ENCODE measurements at regions not wholly inside any gene's neighbourhood (a gene's known extent, or its start where the extent isn't known, plus 50 kb on each side); places are given as distances from the start of the nearest gene placed in this dataset.
A peak's percentile ranks its signal among the peaks of the same experiment; 100 is the strongest.

GRCh38 chr10:32160864-32161263 is 104.6 kb upstream of the KIF5B start:
- Histone ChIP-seq H3K27me3 (ENCODE audit: control insufficient read depth in 1 of 2, insufficient read depth in 1 of 2, low read length in 2 of 2) (no peaks in the 10 kb centered on the region), H2BK5ac (ENCODE audit: low read depth, low read length, poor library complexity, severe bottlenecking) (no peak overlapping the region), H3K36me3 (ENCODE audit: control insufficient read depth in 1 of 2, insufficient read depth in 2 of 2, low read depth in 1 of 2, low read length in 2 of 2) (no peaks in the 10 kb centered on the region), H3K4me2 (ENCODE audit: low read length, poor library complexity, severe bottlenecking) (no peak overlapping the region), H2AFZ (ENCODE audit: low read depth, low read length) (no peak overlapping the region), H2BK120ac (ENCODE audit: low read depth, low read length) (no peak overlapping the region), H3K4me3 (ENCODE audit: insufficient read depth in 1 of 2, low read depth in 1 of 2, low read length in 2 of 2) (no peak overlapping the region), H3K18ac (ENCODE audit: low read depth in 1 of 2, low read length in 2 of 2) (no peak overlapping the region), H2AK5ac (ENCODE audit: low read length, severe bottlenecking) (no peak overlapping the region), H3K4me1 (ENCODE audit: control insufficient read depth, insufficient read depth, low read depth, low read length) (no peaks in the 10 kb centered on the region), H3K14ac (ENCODE audit: low read length in 2 of 2) (no peak overlapping the region), H3K9me3 (ENCODE audit: control insufficient read depth, low read length) (no peaks in the 10 kb centered on the region), H2BK15ac (ENCODE audit: low read depth, poor library complexity, severe bottlenecking) (no peak overlapping the region), H3K27ac (ENCODE audit: low read length, poor library complexity, severe bottlenecking) (no peak overlapping the region), H4K8ac (ENCODE audit: low read length) (no peak overlapping the region), H3K23ac (ENCODE audit: low read length in 2 of 2) (no peak overlapping the region), H2BK12ac (ENCODE audit: low read length in 2 of 2) (no peak overlapping the region), H3K4ac (ENCODE audit: low read depth in 1 of 2, low read length in 2 of 2) (no peak overlapping the region), H3K9ac (ENCODE audit: low read length) (no peak overlapping the region), H4K91ac (ENCODE audit: low read length) (no peak overlapping the region), H3K79me1 (replicated peaks; ENCODE audit: low read length, poor library complexity, severe bottlenecking) (no peaks in the 10 kb centered on the region)
- DNase-seq: no peak
- 86% methylated on average over 2 of the region's 2 CpGs for WGBS

- Histone ChIP-seq H3K27me3 (ENCODE audit: control insufficient read depth in 1 of 2, insufficient read depth in 1 of 2, low read length in 2 of 2) (no peaks in the 10 kb centered on the region), H4K91ac (ENCODE audit: low read length) (no peak overlapping the region), H4K8ac (ENCODE audit: low read length) (no peak overlapping the region), H3K4me1 (ENCODE audit: control insufficient read depth, insufficient read depth, low read depth, low read length) (peaks cover 3% of the 10 kb centered on the region), H3K9me3 (ENCODE audit: control insufficient read depth, low read length) (no peaks in the 10 kb centered on the region), H2BK5ac (ENCODE audit: low read depth, low read length, poor library complexity, severe bottlenecking) (no peak overlapping the region), H2BK12ac (ENCODE audit: low read length in 2 of 2) (no peak overlapping the region), H2BK15ac (ENCODE audit: low read depth, poor library complexity, severe bottlenecking) (no peak overlapping the region), H2AFZ (ENCODE audit: low read depth, low read length) (no peak overlapping the region), H3K9ac (ENCODE audit: low read length) (no peak overlapping the region), H3K36me3 (ENCODE audit: control insufficient read depth in 1 of 2, insufficient read depth in 2 of 2, low read depth in 1 of 2, low read length in 2 of 2) (no peaks in the 10 kb centered on the region), H3K27ac (ENCODE audit: low read length, poor library complexity, severe bottlenecking) (no peak overlapping the region), H3K79me1 (replicated peaks; ENCODE audit: low read length, poor library complexity, severe bottlenecking) (no peaks in the 10 kb centered on the region), H3K4me3 (ENCODE audit: insufficient read depth in 1 of 2, low read depth in 1 of 2, low read length in 2 of 2) (no peak overlapping the region), H2AK5ac (ENCODE audit: low read length, severe bottlenecking) (no peak overlapping the region), H3K18ac (ENCODE audit: low read depth in 1 of 2, low read length in 2 of 2) (no peak overlapping the region), H3K23ac (ENCODE audit: low read length in 2 of 2) (no peak overlapping the region), H3K4me2 (ENCODE audit: low read length, poor library complexity, severe bottlenecking) (no peak overlapping the region), H2BK120ac (ENCODE audit: low read depth, low read length) (no peak overlapping the region), H3K4ac (ENCODE audit: low read depth in 1 of 2, low read length in 2 of 2) (no peak overlapping the region), H3K14ac (ENCODE audit: low read length in 2 of 2) (no peak overlapping the region)
- WGBS: 95% methylated on average over 7 of the region's 7 CpGs
- DNase-seq: no peak
Observed at GRCh38 chr10:32159264-32159663, 103.0 kb upstream of the KIF5B start.

GRCh38 chr10:32156031-32156495 is 99.8 kb upstream of the KIF5B start:
- 86% methylated on average over 1 of the region's 4 CpGs for WGBS

GRCh38 chr10:32155075-32155516 is 98.9 kb upstream of the KIF5B start:
- Histone ChIP-seq H2BK12ac (ENCODE audit: low read length in 2 of 2) (no peak overlapping the region), H3K4ac (ENCODE audit: low read depth in 1 of 2, low read length in 2 of 2) (no peak overlapping the region), H2AK5ac (ENCODE audit: low read length, severe bottlenecking) (peak overlapping the region; percentile 80), H3K14ac (ENCODE audit: low read length in 2 of 2) (no peak overlapping the region), H2BK15ac (ENCODE audit: low read depth, poor library complexity, severe bottlenecking) (peak overlapping the region; percentile 23), H4K91ac (ENCODE audit: low read length) (no peak overlapping the region), H3K9ac (ENCODE audit: low read length) (peak overlapping the region; percentile 77), H3K9me3 (ENCODE audit: control insufficient read depth, low read length) (peaks cover 5% of the 10 kb centered on the region), H3K23ac (ENCODE audit: low read length in 2 of 2) (peak overlapping the region in 1 of 2 experiments; percentile 83), H3K18ac (ENCODE audit: low read depth in 1 of 2, low read length in 2 of 2) (peak overlapping the region in 1 of 2 experiments; percentile 70), H3K4me1 (ENCODE audit: control insufficient read depth, insufficient read depth, low read depth, low read length) (peaks cover 6% of the 10 kb centered on the region), H3K36me3 (ENCODE audit: control insufficient read depth in 1 of 2, insufficient read depth in 2 of 2, low read depth in 1 of 2, low read length in 2 of 2) (no peaks in the 10 kb centered on the region), H2BK5ac (ENCODE audit: low read depth, low read length, poor library complexity, severe bottlenecking) (no peak overlapping the region), H3K79me1 (replicated peaks; ENCODE audit: low read length, poor library complexity, severe bottlenecking) (no peaks in the 10 kb centered on the region), H4K8ac (ENCODE audit: low read length) (peak overlapping the region; percentile 72), H3K4me3 (ENCODE audit: insufficient read depth in 1 of 2, low read depth in 1 of 2, low read length in 2 of 2) (peak overlapping the region in 1 of 2 experiments; percentile 39), H2AFZ (ENCODE audit: low read depth, low read length) (no peak overlapping the region), H3K27me3 (ENCODE audit: control insufficient read depth in 1 of 2, insufficient read depth in 1 of 2, low read length in 2 of 2) (no peaks in the 10 kb centered on the region), H3K4me2 (ENCODE audit: low read length, poor library complexity, severe bottlenecking) (no peak overlapping the region), H3K27ac (ENCODE audit: low read length, poor library complexity, severe bottlenecking) (peak overlapping the region; percentile 68), H2BK120ac (ENCODE audit: low read depth, low read length) (no peak overlapping the region)
- DNase-seq: peak; percentile 56
- 29% methylated on average over 1 of the region's 2 CpGs for WGBS

More at GRCh38 chr10:32156031-32156495, 99.8 kb upstream of the KIF5B start:
- no peak overlapping the region for H3K4ac ChIP-seq (ENCODE audit: low read depth in 1 of 2, low read length in 2 of 2)
- H3K27me3 ChIP-seq (ENCODE audit: control insufficient read depth in 1 of 2, insufficient read depth in 1 of 2, low read length in 2 of 2): no peaks in the 10 kb centered on the region
- no peak overlapping the region for H2BK12ac ChIP-seq (ENCODE audit: low read length in 2 of 2)
- H3K18ac ChIP-seq (ENCODE audit: low read depth in 1 of 2, low read length in 2 of 2): no peak overlapping the region
- no peak overlapping the region for H2BK15ac ChIP-seq (ENCODE audit: low read depth, poor library complexity, severe bottlenecking)
- H3K27ac ChIP-seq (ENCODE audit: low read length, poor library complexity, severe bottlenecking): no peak overlapping the region
- H2AFZ ChIP-seq (ENCODE audit: low read depth, low read length): no peak overlapping the region
- H3K14ac ChIP-seq (ENCODE audit: low read length in 2 of 2): no peak overlapping the region
- DNase-seq: no peak
- no peak overlapping the region for H3K4me3 ChIP-seq (ENCODE audit: insufficient read depth in 1 of 2, low read depth in 1 of 2, low read length in 2 of 2)
- H2AK5ac ChIP-seq (ENCODE audit: low read length, severe bottlenecking): no peak overlapping the region
- no peak overlapping the region for H3K23ac ChIP-seq (ENCODE audit: low read length in 2 of 2)
- no peak overlapping the region for H2BK5ac ChIP-seq (ENCODE audit: low read depth, low read length, poor library complexity, severe bottlenecking)
- H4K91ac ChIP-seq (ENCODE audit: low read length): no peak overlapping the region
- peak overlapping the region; percentile 77 for H3K9ac ChIP-seq (ENCODE audit: low read length)
- no peak overlapping the region for H3K4me2 ChIP-seq (ENCODE audit: low read length, poor library complexity, severe bottlenecking)
- H3K4me1 ChIP-seq (ENCODE audit: control insufficient read depth, insufficient read depth, low read depth, low read length): peaks cover 3% of the 10 kb centered on the region
- peaks cover 5% of the 10 kb centered on the region for H3K9me3 ChIP-seq (ENCODE audit: control insufficient read depth, low read length)
- no peak overlapping the region for H2BK120ac ChIP-seq (ENCODE audit: low read depth, low read length)
- H4K8ac ChIP-seq (ENCODE audit: low read length): no peak overlapping the region
- no peaks in the 10 kb centered on the region for H3K79me1 ChIP-seq (replicated peaks; ENCODE audit: low read length, poor library complexity, severe bottlenecking)
- H3K36me3 ChIP-seq (ENCODE audit: control insufficient read depth in 1 of 2, insufficient read depth in 2 of 2, low read depth in 1 of 2, low read length in 2 of 2): no peaks in the 10 kb centered on the region

All from mesenchymal stem cell (in vitro differentiated cells and primary cell).